GM23338 (cell line): ENCODE measurements at regions not wholly inside any gene's neighbourhood (a gene's known extent, or its start where the extent isn't known, plus 50 kb on each side); places are given as distances from the start of the nearest gene placed in this dataset.
"Not testable (repeated sequence)": the region's sequence is repeated elsewhere in the genome, so short reads cannot be mapped to it uniquely, and the experiment has no call there.

Experiments used
- CTCF ChIP-seq, 2 experiments: fragments of 200-600 bp in 1 of 2; sonication (generic) in 1 of 2; conservative IDR thresholded peaks; 2 replicates each; pipeline versions ENCODE4 v1.5.1 to v1.6.1; 2016 to 2017; ENCODE audit warnings: antibody characterized with exemption in 2 of 2, low read depth in 2 of 2, mild to moderate bottlenecking in 2 of 2, moderate library complexity in 1 of 2
- EZH2 ChIP-seq: fragments of 200-600 bp; sonication (generic); IDR thresholded peaks from one replicate; pipeline ENCODE4 v1.8.0; 2017; ENCODE audit warnings: antibody characterized with exemption, mild to moderate bottlenecking, low read depth; ENCODE audit not compliant: unreplicated experiment
- EZH2phosphoT487 ChIP-seq: fragments of 200-600 bp; sonication (generic); IDR thresholded peaks from one replicate; pipeline ENCODE4 v1.8.1; 2018; ENCODE audit warnings: antibody characterized with exemption; ENCODE audit not compliant: unreplicated experiment
- JUNB ChIP-seq: IDR thresholded peaks from one replicate; pipeline ENCODE4 v1.6.1; 2016; ENCODE audit warnings: antibody characterized with exemption; ENCODE audit not compliant: unreplicated experiment
- POLR2AphosphoS5 ChIP-seq: IDR thresholded peaks from 2 replicates; pipeline ENCODE4 v1.6.1; 2016; ENCODE audit warnings: antibody characterized with exemption, low read depth
- STAT1 ChIP-seq: IDR thresholded peaks from one replicate; pipeline ENCODE4 v1.6.1; 2016; ENCODE audit warnings: antibody characterized with exemption; ENCODE audit not compliant: unreplicated experiment
- ZNF114 ChIP-seq: fragments of 250-450 bp; sonication (Bioruptor Pico); IDR thresholded peaks from 2 replicates; pipeline ENCODE4 v1.5.0; 2020; ENCODE audit warnings: mild to moderate bottlenecking, moderate library complexity
- ZNF462 ChIP-seq: fragments of 250-450 bp; sonication (Bioruptor Pico); IDR thresholded peaks from 2 replicates; pipeline ENCODE4 v1.5.0; 2020; ENCODE audit warnings: mild to moderate bottlenecking, moderate library complexity

DNA sequence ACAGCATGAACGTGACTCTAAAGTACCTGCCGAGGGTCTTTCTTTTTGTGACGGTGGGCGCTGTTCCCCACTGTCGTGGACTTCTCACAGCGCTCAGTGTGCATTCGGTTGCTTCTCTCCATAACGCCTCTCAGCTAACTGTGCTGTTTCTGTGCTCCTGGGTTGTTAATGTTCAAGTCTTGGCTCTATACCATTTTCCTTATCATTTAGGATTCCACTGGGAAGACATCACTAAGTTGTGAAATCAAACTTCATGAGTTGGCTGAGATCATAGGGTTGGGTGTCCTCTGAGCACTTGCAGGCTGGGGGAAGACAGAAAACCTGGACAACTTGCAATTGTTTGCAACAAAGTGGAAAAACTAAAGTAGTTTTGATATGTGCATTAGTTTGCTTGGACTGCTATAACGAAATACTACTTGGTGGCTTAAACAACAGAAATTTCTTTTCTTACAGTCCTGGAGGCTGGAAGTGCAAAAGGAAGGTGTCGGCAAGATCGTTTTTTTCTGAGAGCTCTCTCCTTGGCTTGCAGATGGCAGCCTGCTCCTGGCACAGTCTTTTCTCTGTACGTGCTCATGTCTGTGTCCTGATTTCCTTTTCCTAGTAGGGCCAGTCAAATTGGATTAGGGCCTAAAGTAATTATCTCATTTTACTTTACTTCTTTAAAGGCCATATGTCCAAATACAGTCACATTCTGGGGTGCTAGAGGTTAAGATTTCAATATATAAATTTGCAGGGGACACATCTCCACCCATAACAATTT, 270.0 kb upstream of the PLGLB2 start:
- TF ChIP-seq CTCF (conservative IDR thresholded peaks at IDR 0.05; ENCODE audit: low read depth in 2 of 2); JUNB; EZH2; EZH2phosphoT487; ZNF114 (CRISPR knock-in tag); ZNF462 (CRISPR knock-in tag); STAT1; POLR2AphosphoS5: not testable (repeated sequence)
